GM18861 (cell line): ENCODE measurements at regions not wholly inside any gene's neighbourhood (a gene's known extent, or its start where the extent isn't known, plus 50 kb on each side); places are given as distances from the start of the nearest gene placed in this dataset.
"Not testable (repeated sequence)": the region's sequence is repeated elsewhere in the genome, so short reads cannot be mapped to it uniquely, and the experiment has no call there.

Experiments
- ATAC-seq: cut with Tn5 transposase; IDR thresholded peaks from one replicate; pipeline ENCODE4 v1.9.1; 2021; ENCODE audit not compliant: unreplicated experiment

GRCh38 chr15:62404194-62404985, 239.3 kb upstream of the C2CD4B start:
- no peak for ATAC-seq

- ATAC-seq, result no peak
Measured at GRCh38 chr15:62406305-62406891, 241.3 kb upstream of the C2CD4B start.

GRCh38 chr15:62407216-62407615, 242.1 kb upstream of the C2CD4B start:
- no peak for ATAC-seq

GRCh38 chr15:62407962-62408361, 242.9 kb upstream of the C2CD4B start:
- no peak for ATAC-seq

- no peak for ATAC-seq
Measured at GRCh38 chr15:62409466-62409865, 244.4 kb upstream of the C2CD4B start.

- no peak for ATAC-seq
Measured at GRCh38 chr15:62412686-62413085, 247.6 kb upstream of the C2CD4B start.

GRCh38 chr15:62413153-62413552, 248.1 kb upstream of the C2CD4B start:
- ATAC-seq, result no peak

GRCh38 chr15:62413786-62414185, 248.7 kb upstream of the C2CD4B start:
- no peak for ATAC-seq

GRCh38 chr15:62415498-62415897, 250.4 kb upstream of the C2CD4B start:
- ATAC-seq, result no peak

- no peak for ATAC-seq
Measured at GRCh38 chr15:62416526-62416925, 251.4 kb upstream of the C2CD4B start.

GRCh38 chr15:62417439-62417838, 252.4 kb upstream of the C2CD4B start:
- ATAC-seq, result no peak

GRCh38 chr15:62418496-62418895, 253.4 kb upstream of the C2CD4B start:
- ATAC-seq, result not testable (repeated sequence)

- no peak for ATAC-seq
Measured at GRCh38 chr15:62419192-62419591, 254.1 kb upstream of the C2CD4B start.

GRCh38 chr15:62420371-62420770, 255.3 kb upstream of the C2CD4B start:
- ATAC-seq, result not testable (repeated sequence)

- no peak for ATAC-seq
Measured at GRCh38 chr15:62421289-62421688, 256.2 kb upstream of the C2CD4B start.

- ATAC-seq, result no peak
Measured at GRCh38 chr15:62426387-62426956, 261.4 kb upstream of the C2CD4B start.

GRCh38 chr15:62428259-62428658, 263.2 kb upstream of the C2CD4B start:
- no peak for ATAC-seq

- no peak for ATAC-seq
Measured at GRCh38 chr15:62428851-62429598, 263.9 kb upstream of the C2CD4B start.

- ATAC-seq, result no peak
Measured at GRCh38 chr15:62430056-62430455, 265.0 kb upstream of the C2CD4B start.

GRCh38 chr15:62430552-62430951, 265.5 kb upstream of the C2CD4B start:
- no peak for ATAC-seq

- no peak for ATAC-seq
Measured at GRCh38 chr15:62431008-62431797, 266.1 kb upstream of the C2CD4B start.
